Left renal cortex interstitium (tissue), 4 donors: ENCODE measurements at regions not wholly inside any gene's neighbourhood (a gene's known extent, or its start where the extent isn't known, plus 50 kb on each side); places are given as distances from the start of the nearest gene placed in this dataset.
A peak's percentile ranks its signal among the peaks of the same experiment; 100 is the strongest.

ENCODE experiments used
- DNase-seq, 4 donors: peaks; one replicate each; pipeline ENCODE4 v3.0.0-alpha.2; 2013; ENCODE audit warnings: low read depth in 4 of 4, low spot score in 2 of 4, missing footprints in 1 of 4

GRCh38 chr20:1798982-1799381 is 96.2 kb upstream of the SIRPA start:
- DNase-seq, result no peak

GRCh38 chr20:1793821-1794220 is 101.4 kb upstream of the SIRPA start:
- no peak for DNase-seq

- no peak for DNase-seq
These were observed 102.9 kb upstream of the SIRPA start for GRCh38 chr20:1792274-1792673.

GRCh38 chr20:1790386-1790785 is 104.8 kb upstream of the SIRPA start:
- no peak for DNase-seq

GRCh38 chr20:1788044-1788443 is 107.2 kb upstream of the SIRPA start:
- no peak for DNase-seq

GRCh38 chr20:1786486-1786885 is 108.7 kb upstream of the SIRPA start:
- DNase-seq, result no peak

- DNase-seq, result no peak
These were observed 110.6 kb upstream of the SIRPA start for GRCh38 chr20:1784586-1784985.

GRCh38 chr20:1783245-1783644 is 112.0 kb upstream of the SIRPA start:
- DNase-seq, result no peak

- no peak for DNase-seq
These were observed 113.0 kb upstream of the SIRPA start for GRCh38 chr20:1782181-1782580.

GRCh38 chr20:1779567-1779966 is 115.6 kb upstream of the SIRPA start:
- no peak for DNase-seq

GRCh38 chr20:1778338-1778737 is 116.9 kb upstream of the SIRPA start:
- no peak for DNase-seq

- no peak for DNase-seq
These were observed 117.8 kb upstream of the SIRPA start for GRCh38 chr20:1777476-1777820.

GRCh38 chr20:1776681-1777475 is 118.3 kb upstream of the SIRPA start:
- DNase-seq, result peak; percentile 75 to 87 (median 77)

- DNase-seq, result no peak
These were observed 117.5 kb upstream of the SIRPG start for GRCh38 chr20:1775117-1775516.

- no peak for DNase-seq
These were observed 116.9 kb upstream of the SIRPG start for GRCh38 chr20:1774479-1774878.

- no peak for DNase-seq
These were observed 116.2 kb upstream of the SIRPG start for GRCh38 chr20:1773816-1774215.

GRCh38 chr20:1769491-1769890 is 111.9 kb upstream of the SIRPG start:
- DNase-seq, result no peak

- DNase-seq, result no peak
These were observed 109.2 kb upstream of the SIRPG start for GRCh38 chr20:1766731-1767130.

GRCh38 chr20:1764136-1765033 is 106.8 kb upstream of the SIRPG start:
- DNase-seq, result peak in 1 of 4 donors; percentile 76

GRCh38 chr20:1761598-1761997 is 104.0 kb upstream of the SIRPG start:
- no peak for DNase-seq

- DNase-seq, result no peak
These were observed 103.5 kb upstream of the SIRPG start for GRCh38 chr20:1761116-1761515.

GRCh38 chr20:1758765-1759164 is 101.2 kb upstream of the SIRPG start:
- DNase-seq, result no peak
